GM12892 (cell line): ENCODE measurements at regions not wholly inside any gene's neighbourhood (a gene's known extent, or its start where the extent isn't known, plus 50 kb on each side); places are given as distances from the start of the nearest gene placed in this dataset.

Experiments used
- POLR2A ChIP-seq: IDR thresholded peaks from 2 replicates; pipeline ENCODE4 v1.6.1; 2011; ENCODE audit warnings: low read depth, low read length, control low read depth
- POLR2AphosphoS5 ChIP-seq: IDR thresholded peaks from 2 replicates; pipeline ENCODE4 v1.6.1; 2011; ENCODE audit warnings: low read depth, low read length, control low read depth

DNA sequence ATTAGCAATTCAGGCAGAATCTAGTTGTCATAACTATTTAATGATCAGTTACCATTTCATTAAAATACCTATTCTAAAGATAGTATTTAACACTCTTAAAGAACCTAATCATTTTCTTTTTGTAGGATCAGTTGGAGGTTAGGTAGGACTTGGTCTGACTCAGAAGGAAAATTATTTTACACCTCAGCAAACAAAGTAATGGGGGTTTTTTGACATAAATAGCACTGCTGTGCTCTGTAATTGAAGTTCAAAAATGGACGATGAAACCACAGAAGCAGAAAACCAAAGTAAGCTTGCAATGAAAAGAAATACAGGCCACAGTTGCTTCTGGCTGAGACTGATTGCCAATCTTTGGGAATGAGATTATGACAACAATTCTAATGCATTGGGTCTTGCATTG lies 187.0 kb upstream of the TRPM3 start:
- no peak for TF ChIP-seq POLR2AphosphoS5
- no peak for TF ChIP-seq POLR2A
